ENCODE measurements at regions not wholly inside any gene's neighbourhood (a gene's known extent, or its start where the extent isn't known, plus 50 kb on each side); places are given as distances from the start of the nearest gene placed in this dataset.

DNA sequence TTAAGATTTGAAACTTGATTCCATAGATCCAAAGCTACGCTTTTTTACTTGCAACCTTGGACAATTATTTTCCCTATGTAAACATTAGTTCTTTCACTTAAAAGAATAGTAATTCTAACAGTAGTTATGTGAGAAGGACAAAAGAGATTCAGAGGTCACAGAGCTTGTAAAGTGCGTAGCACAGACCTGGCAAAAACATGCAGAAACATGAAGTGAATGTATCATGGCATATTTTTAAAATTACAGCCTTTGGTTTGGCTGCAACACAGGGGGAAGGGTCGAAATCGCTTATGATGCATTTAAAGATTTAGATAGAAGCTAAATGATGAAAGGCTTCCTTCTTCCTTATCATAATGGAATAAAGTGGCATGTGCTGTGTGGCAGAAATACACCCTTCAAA, 1068.8 kb downstream of the ARAP2 start:
- no peak overlapping the region for H3K9ac ChIP-seq (ENCODE audit: insufficient read length, low read depth)
- TF ChIP-seq YY1 (IDR thresholded peaks at IDR 0.05; ENCODE audit: insufficient read depth, insufficient read length) (no peak), ZNF274 (IDR thresholded peaks at IDR 0.05; ENCODE audit: low read depth, low read length) (no peak), SUZ12 (IDR thresholded peaks at IDR 0.05; ENCODE audit: extremely low read depth, insufficient read depth, insufficient read length) (no peak)
- DNase-seq (ENCODE audit: low read depth, low spot score) = no peak
- H3K4me1 ChIP-seq (ENCODE audit: insufficient read depth, insufficient read length) = no peaks in the 10 kb centered on the region
- no peak overlapping the region for H3K4me3 ChIP-seq (ENCODE audit: insufficient read length, low read depth)
- H3K27me3 ChIP-seq (ENCODE audit: insufficient read depth, insufficient read length) = no peaks in the 10 kb centered on the region
- H3K9me3 ChIP-seq (ENCODE audit: insufficient read depth, low read length) = no peaks in the 10 kb centered on the region
- no peaks in the 10 kb centered on the region for H3K36me3 ChIP-seq (ENCODE audit: insufficient read depth, insufficient read length, low read length)

DNA sequence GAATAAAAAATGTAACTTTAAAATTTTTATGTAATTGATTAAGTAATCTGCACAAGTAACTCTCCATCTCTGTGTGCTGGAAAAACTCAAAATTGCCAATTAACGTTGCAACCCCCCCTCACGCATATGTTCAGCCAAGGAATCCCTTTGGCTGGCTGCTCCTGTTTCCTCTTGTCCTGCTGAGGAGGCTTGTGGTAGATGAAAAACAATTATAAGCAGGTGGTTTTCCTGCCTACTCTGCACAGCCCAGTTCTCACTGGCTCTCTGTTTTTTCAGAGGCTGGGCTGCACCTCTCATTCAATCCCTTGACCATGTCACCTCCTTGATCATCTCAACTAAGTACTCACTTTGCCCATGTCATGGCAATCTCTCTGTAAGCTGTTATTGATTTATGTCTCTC, 1068.4 kb downstream of the ARAP2 start:
- Histone ChIP-seq H3K9ac (ENCODE audit: insufficient read length, low read depth) (no peak overlapping the region), H3K36me3 (ENCODE audit: insufficient read depth, insufficient read length, low read length) (no peaks in the 10 kb centered on the region), H3K27me3 (ENCODE audit: insufficient read depth, insufficient read length) (no peaks in the 10 kb centered on the region), H3K4me3 (ENCODE audit: insufficient read length, low read depth) (no peak overlapping the region), H3K9me3 (ENCODE audit: insufficient read depth, low read length) (no peaks in the 10 kb centered on the region), H3K4me1 (ENCODE audit: insufficient read depth, insufficient read length) (no peaks in the 10 kb centered on the region)
- TF ChIP-seq SUZ12 (IDR thresholded peaks at IDR 0.05; ENCODE audit: extremely low read depth, insufficient read depth, insufficient read length) (no peak), ZNF274 (IDR thresholded peaks at IDR 0.05; ENCODE audit: low read depth, low read length) (no peak), YY1 (IDR thresholded peaks at IDR 0.05; ENCODE audit: insufficient read depth, insufficient read length) (no peak)
- no peak for DNase-seq (ENCODE audit: low read depth, low spot score)

GRCh38 chr4:35182451-35182850, 1061.9 kb downstream of the ARAP2 start:
- H3K4me1 ChIP-seq (ENCODE audit: insufficient read depth, insufficient read length) = no peaks in the 10 kb centered on the region
- no peaks in the 10 kb centered on the region for H3K27me3 ChIP-seq (ENCODE audit: insufficient read depth, insufficient read length)
- no peak for DNase-seq (ENCODE audit: low read depth, low spot score)
- H3K9ac ChIP-seq (ENCODE audit: insufficient read length, low read depth) = no peak overlapping the region
- TF ChIP-seq YY1 (IDR thresholded peaks at IDR 0.05; ENCODE audit: insufficient read depth, insufficient read length) (no peak), ZNF274 (IDR thresholded peaks at IDR 0.05; ENCODE audit: low read depth, low read length) (no peak), SUZ12 (IDR thresholded peaks at IDR 0.05; ENCODE audit: extremely low read depth, insufficient read depth, insufficient read length) (no peak)
- H3K9me3 ChIP-seq (ENCODE audit: insufficient read depth, low read length) = no peaks in the 10 kb centered on the region
- no peak overlapping the region for H3K4me3 ChIP-seq (ENCODE audit: insufficient read length, low read depth)
- H3K36me3 ChIP-seq (ENCODE audit: insufficient read depth, insufficient read length, low read length) = no peaks in the 10 kb centered on the region

- no peak for DNase-seq (ENCODE audit: low read depth, low spot score)
These were observed 1054.2 kb downstream of the ARAP2 start for GRCh38 chr4:35189988-35190613.

GRCh38 chr4:35201403-35201802, 1042.9 kb downstream of the ARAP2 start:
- Histone ChIP-seq H3K9ac (ENCODE audit: insufficient read length, low read depth) (no peak overlapping the region), H3K4me3 (ENCODE audit: insufficient read length, low read depth) (no peak overlapping the region), H3K27me3 (ENCODE audit: insufficient read depth, insufficient read length) (no peaks in the 10 kb centered on the region), H3K9me3 (ENCODE audit: insufficient read depth, low read length) (no peaks in the 10 kb centered on the region), H3K36me3 (ENCODE audit: insufficient read depth, insufficient read length, low read length) (no peaks in the 10 kb centered on the region), H3K4me1 (ENCODE audit: insufficient read depth, insufficient read length) (no peaks in the 10 kb centered on the region)
- DNase-seq (ENCODE audit: low read depth, low spot score) = no peak
- TF ChIP-seq YY1 (IDR thresholded peaks at IDR 0.05; ENCODE audit: insufficient read depth, insufficient read length) (no peak), SUZ12 (IDR thresholded peaks at IDR 0.05; ENCODE audit: extremely low read depth, insufficient read depth, insufficient read length) (no peak), ZNF274 (IDR thresholded peaks at IDR 0.05; ENCODE audit: low read depth, low read length) (no peak)

More at GRCh38 chr4:35189988-35190613, 1054.2 kb downstream of the ARAP2 start:
- TF ChIP-seq ZNF274 (IDR thresholded peaks at IDR 0.05; ENCODE audit: low read depth, low read length) (no peak), SUZ12 (IDR thresholded peaks at IDR 0.05; ENCODE audit: extremely low read depth, insufficient read depth, insufficient read length) (no peak), YY1 (IDR thresholded peaks at IDR 0.05; ENCODE audit: insufficient read depth, insufficient read length) (no peak)
- no peaks in the 10 kb centered on the region for H3K4me1 ChIP-seq (ENCODE audit: insufficient read depth, insufficient read length)
- H3K9me3 ChIP-seq (ENCODE audit: insufficient read depth, low read length) = no peaks in the 10 kb centered on the region
- H3K36me3 ChIP-seq (ENCODE audit: insufficient read depth, insufficient read length, low read length) = no peaks in the 10 kb centered on the region
- H3K4me3 ChIP-seq (ENCODE audit: insufficient read length, low read depth) = no peak overlapping the region
- no peak overlapping the region for H3K9ac ChIP-seq (ENCODE audit: insufficient read length, low read depth)
- no peaks in the 10 kb centered on the region for H3K27me3 ChIP-seq (ENCODE audit: insufficient read depth, insufficient read length)

- no peak for TF ChIP-seq SUZ12 (IDR thresholded peaks at IDR 0.05; ENCODE audit: extremely low read depth, insufficient read depth, insufficient read length)
- TF ChIP-seq ZNF274 (IDR thresholded peaks at IDR 0.05; ENCODE audit: low read depth, low read length) = no peak
- no peak for TF ChIP-seq YY1 (IDR thresholded peaks at IDR 0.05; ENCODE audit: insufficient read depth, insufficient read length)
- no peak overlapping the region for H3K4me3 ChIP-seq (ENCODE audit: insufficient read length, low read depth)
- H3K9me3 ChIP-seq (ENCODE audit: insufficient read depth, low read length) = no peaks in the 10 kb centered on the region
- H3K9ac ChIP-seq (ENCODE audit: insufficient read length, low read depth) = no peak overlapping the region
- no peaks in the 10 kb centered on the region for H3K4me1 ChIP-seq (ENCODE audit: insufficient read depth, insufficient read length)
- no peaks in the 10 kb centered on the region for H3K27me3 ChIP-seq (ENCODE audit: insufficient read depth, insufficient read length)
- DNase-seq (ENCODE audit: low read depth, low spot score) = no peak
- H3K36me3 ChIP-seq (ENCODE audit: insufficient read depth, insufficient read length, low read length) = no peaks in the 10 kb centered on the region
These were observed 1027.7 kb downstream of the ARAP2 start for GRCh38 chr4:35216636-35217035.

DNA sequence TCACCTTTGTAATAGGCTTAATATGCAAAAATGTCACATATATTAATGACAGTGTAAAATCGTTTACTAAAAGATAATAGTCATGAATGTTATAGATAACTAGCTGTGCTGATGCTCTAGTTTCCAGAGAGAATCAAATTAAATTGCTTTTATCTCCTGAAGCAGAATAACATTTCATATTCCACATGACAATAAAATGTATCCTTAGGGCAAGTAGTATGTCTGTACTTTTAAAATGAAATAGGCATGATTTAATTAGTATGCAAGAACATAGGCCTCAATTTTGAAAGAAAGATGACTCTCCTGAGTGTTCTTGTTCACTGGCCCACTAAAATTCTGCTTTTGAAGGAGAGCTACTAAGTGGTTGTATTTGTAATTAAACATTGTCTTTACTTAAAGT, 1027.0 kb downstream of the ARAP2 start:
- H3K36me3 ChIP-seq (ENCODE audit: insufficient read depth, insufficient read length, low read length) = no peaks in the 10 kb centered on the region
- no peaks in the 10 kb centered on the region for H3K4me1 ChIP-seq (ENCODE audit: insufficient read depth, insufficient read length)
- H3K9me3 ChIP-seq (ENCODE audit: insufficient read depth, low read length) = no peaks in the 10 kb centered on the region
- no peaks in the 10 kb centered on the region for H3K27me3 ChIP-seq (ENCODE audit: insufficient read depth, insufficient read length)
- H3K4me3 ChIP-seq (ENCODE audit: insufficient read length, low read depth) = no peak overlapping the region
- DNase-seq (ENCODE audit: low read depth, low spot score) = no peak
- TF ChIP-seq SUZ12 (IDR thresholded peaks at IDR 0.05; ENCODE audit: extremely low read depth, insufficient read depth, insufficient read length) = no peak
- H3K9ac ChIP-seq (ENCODE audit: insufficient read length, low read depth) = no peak overlapping the region

Data from NT2/D1 (cell line).